Colonic mucosa (tissue), 4 donors: ENCODE measurements at regions not wholly inside any gene's neighbourhood (a gene's known extent, or its start where the extent isn't known, plus 50 kb on each side); places are given as distances from the start of the nearest gene placed in this dataset.

ENCODE experiments used
- DNase-seq: peaks from one replicate; pipeline ENCODE4 v3.0.0-alpha.2; 2020
- H3K27ac ChIP-seq: fragments of 200-600 bp; one replicate; pipeline ENCODE4 v1.8.0; 2021
- H3K27me3 ChIP-seq: fragments of 200-600 bp; one replicate; pipeline ENCODE4 v1.8.0; 2021
- H3K36me3 ChIP-seq: fragments of 200-600 bp; one replicate; pipeline ENCODE4 v1.8.0; 2021
- H3K4me1 ChIP-seq: fragments of 200-600 bp; one replicate; pipeline ENCODE4 v1.8.0; 2021; ENCODE audit warnings: mild to moderate bottlenecking
- H3K4me3 ChIP-seq: fragments of 200-600 bp; one replicate; pipeline ENCODE4 v1.8.0; 2021
- H3K9ac ChIP-seq, 2 donors: one replicate each; pipeline ENCODE4 v1.7.0; 2013; ENCODE audit warnings: control low read depth in 2 of 2, low read depth in 2 of 2, low read length in 2 of 2
- H3K9me3 ChIP-seq: fragments of 200-600 bp; one replicate; pipeline ENCODE4 v1.8.0; 2021
- CTCF ChIP-seq: fragments of 200-600 bp; IDR thresholded peaks from one replicate; pipeline ENCODE4 v1.8.0; 2022; ENCODE audit warnings: antibody characterized with exemption, mild to moderate bottlenecking
- intact Hi-C: fragments of 100-400 bp; cut with DNase I; formaldehyde crosslinking; loops from one replicate; pipeline ENCODE4 v1.14.1; 2022
- donor health status: healthy.
- donor health status: DM: no; HTN: no; CAD: no.
- donor health status: DM: no; HTN: no; CAD: no.

GRCh38 chr3:124530916-124531315 lies 199.3 kb upstream of the UMPS start:
- Histone ChIP-seq H3K4me1 (no peaks in the 10 kb centered on the region), H3K9me3 (no peaks in the 10 kb centered on the region), H3K4me3 (no peak overlapping the region), H3K9ac (no peak overlapping the region), H3K27me3 (no peaks in the 10 kb centered on the region), H3K27ac (no peak overlapping the region), H3K36me3 (no peaks in the 10 kb centered on the region)
- no peak for DNase-seq
- no peak for TF ChIP-seq CTCF
- intact Hi-C loops, result no loop called here

- no peaks in the 10 kb centered on the region for H3K9me3 ChIP-seq
- H3K27ac ChIP-seq, result no peak overlapping the region
- no peak overlapping the region for H3K4me3 ChIP-seq
- no peaks in the 10 kb centered on the region for H3K4me1 ChIP-seq
- H3K27me3 ChIP-seq, result no peaks in the 10 kb centered on the region
- no peak overlapping the region for H3K9ac ChIP-seq
- DNase-seq, result no peak
- intact Hi-C loops, result no loop called here
- TF ChIP-seq CTCF, result no peak
- H3K36me3 ChIP-seq, result no peaks in the 10 kb centered on the region
These were observed 198.2 kb upstream of the UMPS start for GRCh38 chr3:124532071-124532470.

- no peaks in the 10 kb centered on the region for H3K4me1 ChIP-seq
- no peaks in the 10 kb centered on the region for H3K9me3 ChIP-seq
- no peak overlapping the region for H3K4me3 ChIP-seq
- DNase-seq, result no peak
- H3K27ac ChIP-seq, result no peak overlapping the region
- no peaks in the 10 kb centered on the region for H3K27me3 ChIP-seq
- intact Hi-C loops, result no loop called here
- no peak for TF ChIP-seq CTCF
- no peak overlapping the region for H3K9ac ChIP-seq
- no peaks in the 10 kb centered on the region for H3K36me3 ChIP-seq
These were observed 194.9 kb upstream of the UMPS start for GRCh38 chr3:124535306-124535705.

GRCh38 chr3:124540550-124541211 lies 189.6 kb upstream of the UMPS start:
- no peak for TF ChIP-seq CTCF
- no peak for DNase-seq
- Histone ChIP-seq H3K9me3 (no peaks in the 10 kb centered on the region), H3K4me1 (no peaks in the 10 kb centered on the region), H3K9ac (no peak overlapping the region), H3K27me3 (no peaks in the 10 kb centered on the region), H3K36me3 (no peaks in the 10 kb centered on the region), H3K27ac (no peak overlapping the region), H3K4me3 (no peak overlapping the region)
- intact Hi-C loops, result no loop called here

GRCh38 chr3:124542214-124542869 lies 187.9 kb upstream of the UMPS start:
- Histone ChIP-seq H3K27me3 (no peaks in the 10 kb centered on the region), H3K27ac (no peak overlapping the region), H3K9me3 (no peaks in the 10 kb centered on the region), H3K9ac (no peak overlapping the region), H3K4me1 (no peaks in the 10 kb centered on the region), H3K4me3 (no peak overlapping the region), H3K36me3 (no peaks in the 10 kb centered on the region)
- intact Hi-C loops, result no loop called here
- TF ChIP-seq CTCF, result no peak
- DNase-seq, result no peak
